Stimulated activated CD8-positive, alpha-beta memory T cell treated with anti-CD3 and anti-CD28 coated beads, Interleukin-12 subunit alpha, Interleukin-12 subunit beta, amount 100 ng/mL, for 24 hours (primary cell): ENCODE measurements at regions not wholly inside any gene's neighbourhood (a gene's known extent, or its start where the extent isn't known, plus 50 kb on each side); places are given as distances from the start of the nearest gene placed in this dataset.
"Not testable (repeated sequence)": the region's sequence is repeated elsewhere in the genome, so short reads cannot be mapped to it uniquely, and the experiment has no call there.

Source experiments
- DNase-seq: peaks from one replicate; pipeline ENCODE4 v3.0.0-alpha.2; 2020; ENCODE audit errors: extremely low read depth

DNA sequence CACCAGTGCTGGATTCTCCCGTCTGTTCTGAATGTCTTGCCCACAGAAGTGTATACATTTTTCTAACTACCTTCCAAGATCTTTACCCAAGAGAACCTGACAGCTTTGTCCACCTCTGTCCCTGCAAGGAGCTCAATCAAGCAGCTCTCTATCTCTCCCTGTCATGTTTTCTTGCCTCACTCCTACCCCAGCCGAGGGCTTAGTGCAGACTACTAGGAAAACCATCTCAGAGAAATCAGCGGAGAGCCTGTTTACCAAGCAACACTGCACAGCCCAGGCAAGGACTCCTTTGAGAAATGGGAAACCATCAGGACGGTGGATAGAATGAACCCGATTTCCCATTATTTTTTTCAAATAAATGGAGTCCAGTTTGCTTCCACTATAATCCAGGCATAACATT lies 250.7 kb upstream of the JARID2 start:
- DNase-seq, result no peak

DNA sequence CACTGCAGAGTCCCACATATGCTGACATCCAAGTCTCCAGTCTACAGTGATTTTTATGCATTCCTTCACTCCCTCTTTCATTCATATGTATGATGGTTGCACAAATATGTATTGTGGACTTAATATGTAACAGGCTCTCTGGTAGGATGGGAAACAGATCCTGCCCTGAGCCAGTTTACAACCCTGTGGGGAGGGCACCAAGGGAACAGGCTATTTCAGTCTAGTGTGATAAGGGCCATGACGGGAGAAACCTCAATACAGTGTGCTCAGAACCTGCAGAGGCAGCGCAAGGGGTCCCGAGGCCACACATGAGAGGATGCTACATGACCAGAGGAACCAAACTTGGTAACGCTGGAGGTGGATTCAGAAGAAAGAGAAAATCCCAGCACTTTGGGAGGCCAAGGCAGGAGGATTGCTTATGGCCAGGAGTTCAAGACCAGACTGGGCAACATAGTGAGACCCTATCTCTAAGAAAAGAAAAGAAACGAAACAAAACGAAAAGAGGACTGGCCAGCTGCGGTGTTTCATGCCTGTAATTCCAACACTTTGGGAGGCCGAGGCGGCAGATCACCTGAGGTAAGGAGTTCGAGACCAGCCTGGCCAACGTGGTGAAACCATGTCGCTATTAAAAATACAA lies 249.8 kb upstream of the JARID2 start:
- no peak for DNase-seq

DNA sequence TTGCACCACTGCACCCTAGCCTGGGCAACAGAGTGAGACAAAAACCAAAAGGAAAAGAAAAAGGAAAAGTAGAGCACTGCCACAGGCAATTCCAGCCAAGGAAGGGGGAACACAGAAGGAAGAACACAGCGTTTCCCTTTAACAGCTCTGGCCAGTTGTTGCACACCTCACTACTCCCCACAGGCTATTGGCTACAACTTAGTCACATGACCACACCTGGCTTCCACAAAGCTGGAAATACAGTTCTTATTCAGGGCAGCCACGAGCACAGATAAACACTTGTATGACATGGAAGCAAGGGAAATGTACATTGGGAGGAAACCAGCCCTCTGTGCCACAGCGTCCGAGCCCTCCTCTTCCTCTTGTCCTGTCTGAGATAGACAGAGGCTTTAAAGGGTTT lies 249.0 kb upstream of the JARID2 start:
- DNase-seq, result no peak

DNA sequence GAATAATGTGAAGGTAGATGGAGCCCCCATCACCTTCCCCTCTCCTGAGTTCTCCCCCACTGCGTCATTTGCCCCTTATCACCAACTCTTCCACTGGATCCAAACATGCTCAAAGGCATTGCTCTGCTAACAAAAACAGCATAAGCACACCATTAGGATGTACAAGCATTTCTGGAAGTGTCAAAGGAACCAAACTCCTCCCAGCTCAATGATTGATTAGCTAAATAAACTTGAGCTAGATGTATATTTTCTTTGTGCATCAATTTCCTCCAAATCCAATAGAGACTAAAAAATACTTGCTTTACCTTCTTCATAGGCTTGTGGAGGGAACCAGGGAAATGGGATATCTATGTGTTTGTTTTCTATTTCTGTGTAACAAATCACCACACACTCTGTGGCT lies 248.4 kb upstream of the JARID2 start:
- DNase-seq, result no peak

DNA sequence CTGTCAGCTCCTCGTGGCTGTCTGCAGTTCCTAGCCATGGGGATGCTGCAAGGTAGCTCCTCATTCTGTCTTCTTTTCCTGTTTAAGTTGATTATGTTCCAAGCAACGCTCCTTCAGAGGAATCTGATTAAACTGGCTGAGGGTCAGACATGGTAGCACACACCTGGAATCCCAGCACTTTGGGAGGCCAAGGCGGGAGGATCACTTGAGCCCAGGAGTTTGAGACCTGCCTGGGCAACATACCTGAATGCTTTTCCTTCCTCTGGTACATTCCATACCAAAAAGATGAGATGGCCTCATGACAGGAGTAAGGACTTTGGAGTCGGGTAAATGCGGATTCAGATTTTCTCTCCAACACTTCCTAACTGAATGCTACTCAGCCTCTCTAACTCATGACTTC lies 246.8 kb upstream of the JARID2 start:
- DNase-seq, result no peak

DNA sequence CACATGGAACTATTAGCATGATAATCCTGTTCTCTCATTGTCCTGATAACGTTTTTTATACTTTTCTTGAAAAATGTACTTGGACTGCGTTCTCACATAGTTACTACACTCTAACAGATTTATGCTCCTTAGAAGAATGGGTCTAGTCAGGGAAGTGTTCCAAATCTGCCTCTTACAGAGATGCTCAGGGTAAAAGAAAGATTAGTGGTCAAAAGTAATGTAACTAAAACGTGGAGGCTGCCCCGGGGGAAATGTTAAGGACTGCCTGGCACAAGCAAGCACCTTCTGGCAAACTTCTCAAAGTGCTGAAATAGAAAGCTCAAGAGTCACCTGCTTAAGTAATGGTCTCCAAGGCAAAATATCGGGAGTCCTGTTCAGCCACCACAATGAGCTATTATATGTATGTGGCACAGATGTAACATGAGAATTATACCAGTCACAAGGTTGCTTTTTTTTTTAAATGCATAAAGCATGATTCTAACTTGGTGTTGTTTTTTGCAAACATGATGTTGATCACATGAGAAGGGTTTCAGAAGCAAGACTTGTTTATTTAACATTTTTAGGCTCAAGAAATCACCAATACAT lies 244.5 kb upstream of the JARID2 start:
- no peak for DNase-seq

DNA sequence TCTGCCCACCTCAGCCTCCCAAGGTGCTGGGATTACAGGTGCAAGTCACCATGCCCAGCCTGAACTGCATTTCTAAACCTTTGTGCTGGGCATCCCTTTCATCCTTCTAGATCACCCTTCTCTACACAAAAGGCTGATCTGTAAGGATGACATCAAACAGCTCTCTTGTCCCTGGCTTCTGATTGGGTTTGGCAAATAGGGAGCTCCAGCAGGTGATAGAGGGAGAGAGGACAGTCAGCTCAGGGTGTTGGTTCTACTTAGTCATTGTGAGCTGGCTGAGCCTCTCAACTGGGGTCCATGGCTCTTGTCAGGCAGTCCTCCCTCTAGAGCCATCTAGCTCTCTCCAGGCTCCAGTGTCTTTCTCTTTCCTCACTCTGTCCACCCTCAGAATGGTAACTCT lies 237.6 kb upstream of the JARID2 start:
- DNase-seq, result no peak

DNA sequence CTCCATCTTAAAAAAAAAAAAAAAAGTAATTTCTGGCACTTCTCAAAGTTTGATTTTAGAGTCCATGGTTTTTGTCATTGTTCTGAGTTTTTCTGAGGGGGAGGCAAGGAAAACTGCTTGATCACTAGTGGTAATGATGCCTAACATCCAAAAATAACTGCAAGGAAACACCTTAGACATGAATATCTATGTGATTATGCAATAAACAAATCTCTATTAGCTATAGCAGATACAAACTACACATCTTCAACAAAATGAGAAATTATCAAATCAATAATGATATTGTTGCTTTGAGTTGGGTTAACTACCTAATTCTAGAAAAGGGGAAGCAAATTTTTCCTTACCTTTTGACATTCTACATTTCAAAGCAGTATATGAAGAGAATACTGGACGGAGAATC lies 230.9 kb upstream of the JARID2 start:
- DNase-seq, result no peak

DNA sequence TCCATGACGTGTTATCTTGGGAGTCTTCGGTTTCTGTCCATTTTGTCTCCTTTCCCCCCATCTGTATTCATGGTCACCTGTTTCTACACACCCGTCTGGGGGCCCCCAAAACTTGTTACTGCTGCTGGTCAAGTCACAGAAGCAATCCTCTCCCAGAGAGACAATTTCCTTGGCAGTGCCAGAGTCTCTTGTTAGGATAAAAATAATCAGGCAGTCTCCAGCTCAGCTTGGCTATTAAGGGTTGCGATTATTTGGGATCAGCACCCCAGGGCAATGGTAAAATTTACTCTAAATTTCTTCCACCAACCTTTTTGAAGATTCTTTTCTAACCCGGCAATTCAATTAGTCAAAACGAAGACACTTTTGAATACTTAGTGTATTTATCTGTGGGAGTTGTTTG lies 229.1 kb upstream of the JARID2 start:
- DNase-seq, result no peak

DNA sequence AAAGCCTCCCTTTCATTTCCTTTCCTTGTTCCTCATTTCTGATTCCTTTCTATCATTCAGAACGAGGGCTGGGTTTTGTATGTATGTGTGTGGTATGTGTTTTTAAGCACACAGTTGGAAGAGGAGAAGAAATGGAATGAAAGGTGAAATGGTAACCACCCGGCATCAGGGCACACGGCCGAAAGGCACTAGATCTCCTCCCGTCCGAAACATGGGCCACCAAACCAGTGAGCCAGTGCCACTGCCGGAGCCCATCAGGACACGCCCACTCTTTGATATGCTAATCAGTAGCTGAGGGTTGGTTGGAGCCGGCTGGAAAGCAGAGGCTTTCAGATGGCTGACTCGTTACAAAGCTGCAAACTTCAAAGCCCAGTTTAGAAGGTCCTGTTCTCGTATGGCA lies 228.6 kb upstream of the JARID2 start:
- DNase-seq, result no peak

DNA sequence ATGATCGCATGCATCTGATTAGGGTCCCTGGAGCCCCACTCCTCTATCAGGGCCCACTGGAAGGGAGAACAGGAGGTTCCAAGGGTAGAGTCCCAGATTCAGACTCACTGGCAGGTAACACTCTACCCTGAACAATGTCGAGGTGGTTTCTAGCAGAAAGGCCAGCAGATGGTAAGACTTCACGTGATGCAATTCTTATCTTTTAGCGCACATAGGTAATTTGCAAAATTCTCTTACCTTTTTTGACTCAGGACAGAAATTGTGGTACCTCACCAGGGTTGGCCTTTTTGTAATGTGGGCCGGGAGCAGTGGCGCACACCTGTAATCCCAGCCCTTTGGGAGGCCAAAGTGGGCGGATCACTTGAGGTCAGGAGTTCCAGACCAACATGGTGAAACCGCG lies 228.1 kb upstream of the JARID2 start:
- no peak for DNase-seq

DNA sequence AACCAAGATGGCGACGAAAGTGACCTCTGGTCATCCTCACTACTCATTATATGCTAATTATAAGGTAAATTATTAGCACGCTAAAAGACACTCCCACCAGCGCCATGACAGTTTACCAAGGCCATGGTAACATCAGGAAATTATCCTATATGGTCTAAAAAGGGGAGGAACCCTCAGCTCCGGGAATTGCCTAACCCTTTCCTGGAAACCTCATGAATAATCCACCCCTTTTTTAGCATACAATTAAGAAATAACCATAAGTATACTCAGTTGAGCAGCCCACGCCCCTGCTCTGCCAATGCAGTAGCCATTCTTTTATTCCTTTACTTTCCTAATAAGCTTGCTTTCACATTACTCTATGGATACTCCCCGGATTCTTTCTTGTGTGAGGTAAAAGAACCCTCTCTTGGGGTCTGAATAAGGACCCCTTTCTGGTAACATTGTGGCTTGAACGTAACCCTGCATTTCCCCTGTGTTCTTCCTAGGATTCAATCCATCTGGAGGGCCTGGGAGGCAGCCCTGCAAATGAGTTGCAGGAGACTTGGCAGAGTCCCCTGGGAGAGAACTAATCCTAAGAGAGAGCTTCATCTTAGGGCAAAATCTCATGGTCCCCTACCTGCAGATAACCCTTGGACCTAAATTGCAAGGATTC lies 225.6 kb upstream of the JARID2 start:
- no peak for DNase-seq

DNA sequence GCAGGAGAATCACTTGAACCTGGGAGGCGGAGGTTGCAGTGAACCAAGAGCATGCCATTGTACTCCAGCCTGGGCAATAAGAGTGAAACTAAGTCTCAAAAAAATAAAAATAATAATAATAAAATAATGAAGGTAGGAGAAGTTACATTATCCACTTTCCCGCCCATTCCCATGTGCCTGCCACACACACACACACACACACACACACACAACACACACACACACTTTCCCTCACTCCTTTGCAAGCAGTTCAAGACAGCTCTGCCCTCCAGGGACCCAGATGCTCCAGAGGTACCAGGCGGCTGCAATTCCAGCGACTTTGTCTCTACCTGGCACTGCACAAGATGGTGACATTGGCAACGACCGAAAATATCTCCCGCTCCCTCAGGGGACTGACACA lies 224.8 kb upstream of the JARID2 start:
- no peak for DNase-seq

DNA sequence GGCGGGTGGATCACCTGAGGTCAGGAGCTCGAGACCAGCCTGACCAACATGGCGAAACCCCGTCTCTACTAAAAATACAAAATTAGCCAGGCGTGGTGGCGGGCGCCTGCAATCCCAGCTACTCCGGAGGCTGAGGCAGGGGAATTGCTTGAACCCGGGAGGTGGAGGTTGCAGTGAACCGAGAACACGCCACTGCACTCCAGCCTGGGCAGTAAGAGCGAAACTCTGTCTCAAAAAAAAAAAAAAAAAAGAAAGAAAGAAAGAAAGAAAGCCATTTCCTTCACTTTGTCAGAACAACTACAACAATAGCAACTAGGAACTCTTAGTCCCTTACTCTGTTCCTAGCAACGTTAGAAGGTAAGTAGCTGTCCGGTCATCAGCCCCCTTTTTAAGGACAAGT lies 222.9 kb upstream of the JARID2 start:
- not testable (repeated sequence) for DNase-seq

DNA sequence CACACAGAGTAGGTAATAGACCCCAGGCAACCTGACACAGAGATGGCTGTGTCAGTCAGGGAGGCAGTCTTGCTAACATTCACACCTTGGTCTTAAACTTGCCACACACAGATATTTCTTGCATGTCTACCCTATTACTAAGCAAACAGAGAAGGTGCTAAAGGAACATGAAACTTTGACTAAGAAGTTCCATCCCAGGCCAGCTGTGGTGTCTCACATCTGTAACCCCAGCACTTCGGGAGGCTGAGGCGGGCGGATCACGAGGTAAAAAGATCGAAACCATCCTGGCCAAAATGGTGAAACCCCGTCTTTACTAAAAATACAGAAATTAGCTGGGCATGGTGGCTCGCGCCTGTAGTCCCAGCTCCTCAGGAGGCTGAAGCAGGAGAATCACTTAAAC lies 222.4 kb upstream of the JARID2 start:
- DNase-seq, result peak; percentile 53

DNA sequence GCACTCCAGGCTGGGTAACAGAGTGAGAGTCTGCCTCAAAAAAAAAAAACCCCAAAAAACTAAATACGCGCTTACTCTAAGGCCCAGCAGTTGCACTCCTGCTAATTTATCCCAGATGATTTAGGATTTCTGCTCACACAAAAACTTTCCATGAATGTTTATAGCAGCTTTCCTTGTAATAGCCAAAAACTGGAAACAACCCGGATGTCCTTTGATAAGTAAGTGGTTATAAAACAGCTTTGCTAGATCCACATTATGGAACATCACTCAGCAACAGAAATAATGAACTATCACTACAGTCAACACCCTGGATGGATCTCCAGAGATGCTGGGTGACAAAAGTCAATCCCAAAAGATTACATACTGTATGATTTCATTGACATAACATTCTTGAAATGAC lies 220.4 kb upstream of the JARID2 start:
- no peak for DNase-seq

DNA sequence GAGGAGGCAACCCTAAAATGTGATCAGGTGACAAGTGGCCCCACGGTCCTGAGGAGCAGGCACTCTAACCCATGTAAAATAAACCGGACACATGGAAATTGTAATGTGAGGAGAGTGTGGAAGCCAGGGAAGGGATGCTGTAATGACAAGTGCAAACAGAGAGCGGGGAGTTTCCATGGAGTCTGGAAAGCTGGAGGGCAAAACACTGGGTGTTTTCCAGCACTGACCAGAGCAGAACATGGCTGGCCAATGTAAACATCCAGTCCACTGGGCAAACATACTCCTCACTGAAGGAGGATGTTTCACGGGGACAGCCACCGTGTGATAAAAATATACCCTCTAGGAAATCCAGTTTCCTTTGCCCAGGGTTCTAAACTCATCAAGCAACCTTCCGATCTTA lies 219.0 kb upstream of the JARID2 start:
- no peak for DNase-seq

DNA sequence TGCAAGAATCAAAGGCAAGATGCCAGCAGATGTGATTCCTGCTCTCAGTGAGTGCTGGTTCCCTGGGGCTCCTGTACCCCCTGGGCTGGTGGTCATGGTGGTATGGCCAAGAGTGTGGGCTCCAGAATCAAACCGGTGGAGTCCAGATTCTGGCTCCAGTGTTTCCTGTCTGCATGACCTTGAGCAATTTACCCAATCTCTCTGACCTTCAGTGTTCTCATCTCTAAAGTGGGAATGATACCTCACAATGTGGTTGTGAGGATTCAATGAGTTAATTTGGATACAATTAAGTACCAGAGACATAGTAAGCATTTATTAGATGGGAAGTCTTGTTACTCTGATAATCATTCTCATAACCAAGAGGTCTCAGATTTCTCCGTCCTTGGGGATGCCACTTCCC lies 218.4 kb upstream of the JARID2 start:
- no peak for DNase-seq

DNA sequence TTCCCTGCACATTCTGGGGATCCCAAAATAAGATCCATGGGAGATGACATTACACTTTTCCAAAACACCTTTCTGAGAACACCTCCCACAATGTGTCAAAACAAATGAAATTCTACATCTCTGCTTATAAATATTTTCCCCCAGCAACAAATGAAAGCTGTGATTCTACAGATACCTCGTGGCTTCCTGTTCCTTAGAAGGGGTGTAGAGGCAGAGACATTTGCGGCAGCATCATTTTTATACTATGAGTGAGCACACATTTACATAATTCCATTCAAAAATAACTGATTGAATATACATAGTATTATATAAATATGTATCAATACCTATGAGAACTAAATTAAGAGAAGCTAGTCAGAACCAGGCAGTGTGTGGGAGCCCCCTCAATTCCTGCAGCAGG lies 213.9 kb upstream of the JARID2 start:
- DNase-seq, result no peak

DNA sequence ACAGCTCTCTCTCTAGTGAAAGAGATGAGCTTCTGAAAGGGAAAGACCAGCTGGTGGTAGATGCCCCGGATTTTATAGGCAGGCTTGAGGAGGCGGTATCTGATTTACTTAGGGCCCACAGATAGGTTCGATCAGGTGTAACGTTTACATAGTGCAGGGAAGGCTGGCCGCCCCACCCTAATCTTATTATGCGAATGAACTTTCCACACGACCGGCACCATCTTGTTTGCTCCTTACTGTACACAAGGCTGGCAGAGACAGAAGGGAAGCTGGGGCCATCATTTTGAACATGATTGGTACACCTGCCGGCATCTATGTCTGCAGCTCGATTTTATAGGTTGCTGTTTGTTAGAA lies 212.0 kb upstream of the JARID2 start:
- DNase-seq, result no peak

DNA sequence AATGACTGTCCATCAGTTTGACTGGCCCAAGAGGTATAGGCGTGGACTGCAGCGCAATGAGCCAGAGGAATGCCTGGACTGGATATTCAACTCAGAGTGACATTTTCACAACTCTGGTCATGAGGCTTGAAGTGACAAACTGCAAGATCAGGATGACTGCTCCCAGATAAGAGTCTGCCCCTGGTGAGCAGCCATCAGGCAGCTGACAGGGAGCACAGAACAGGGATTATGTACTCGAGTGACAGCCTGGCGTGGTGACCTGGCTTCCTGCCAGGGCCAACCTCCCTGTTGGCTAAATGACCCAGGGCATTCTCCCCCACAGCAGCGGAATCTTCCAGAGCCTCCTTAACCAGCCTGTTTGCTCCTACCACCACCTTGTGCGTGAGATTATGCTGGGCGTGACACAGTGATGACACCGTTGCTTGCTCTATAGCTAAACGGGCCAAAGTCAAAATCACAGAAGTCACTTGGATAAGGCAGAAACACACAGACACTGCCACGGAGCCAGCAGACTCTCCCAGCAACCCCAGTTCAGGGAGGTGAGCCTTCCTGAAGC lies 209.1 kb upstream of the JARID2 start:
- DNase-seq, result no peak

DNA sequence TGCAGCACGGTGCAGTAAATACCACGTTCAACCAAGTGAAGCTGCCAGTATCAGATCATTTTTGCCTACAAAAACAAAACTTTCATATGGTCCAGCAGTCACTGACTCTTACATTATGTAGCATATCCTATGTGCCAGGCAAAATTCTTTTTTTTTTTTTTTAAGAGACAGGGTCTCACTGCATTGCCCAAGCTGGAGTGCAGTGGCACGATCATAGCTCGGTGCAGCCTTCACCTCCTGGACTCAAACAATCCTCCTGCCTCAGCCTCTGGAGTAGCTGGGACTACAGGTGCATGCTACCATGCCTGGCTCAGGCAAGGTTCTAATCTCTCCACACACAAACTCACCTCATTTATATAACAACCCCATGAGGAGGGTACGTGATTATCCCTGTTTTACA lies 208.6 kb upstream of the JARID2 start:
- no peak for DNase-seq

DNA sequence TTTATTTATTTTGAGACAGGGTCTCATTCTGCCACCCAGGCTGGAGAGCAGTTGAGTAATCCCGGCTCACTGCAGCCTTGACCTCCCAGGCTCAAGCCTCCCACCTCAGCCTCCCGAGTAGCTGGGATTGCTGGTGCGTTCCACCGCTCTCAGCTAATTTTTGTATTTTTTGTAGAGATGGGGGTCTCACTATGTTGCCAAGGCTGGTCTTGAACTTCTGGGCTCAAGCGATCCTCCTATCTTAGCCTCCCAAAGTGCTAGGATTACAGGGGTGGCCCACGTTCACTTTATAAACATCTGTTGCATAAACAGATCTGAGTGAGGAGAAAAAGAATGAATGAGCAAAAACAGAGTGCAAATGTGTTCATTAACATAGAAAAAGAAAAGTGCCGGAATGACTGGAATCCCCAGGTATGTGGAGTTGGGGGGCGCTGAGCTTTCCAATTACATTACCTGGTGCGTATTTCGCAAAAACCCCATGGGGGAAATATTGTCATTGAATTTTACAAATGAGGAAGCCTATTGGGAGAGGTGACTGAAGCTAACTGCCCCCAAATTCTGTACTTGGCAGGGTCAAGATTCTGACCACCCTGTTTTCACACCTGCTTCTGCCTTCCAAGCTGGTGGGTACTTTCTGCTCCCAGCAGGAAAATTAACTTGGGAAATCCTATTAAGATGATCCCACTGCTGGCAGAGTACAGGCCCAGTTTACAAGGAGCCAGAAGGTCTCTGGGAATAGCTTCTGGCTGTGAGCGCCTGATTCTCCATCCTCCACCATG lies 207.7 kb upstream of the JARID2 start:
- no peak for DNase-seq
